KMS-11 (cell line): ENCODE measurements at regions not wholly inside any gene's neighbourhood (a gene's known extent, or its start where the extent isn't known, plus 50 kb on each side); places are given as distances from the start of the nearest gene placed in this dataset.

Experiments
- H2AFZ ChIP-seq: fragments of 200-600 bp; sonication (generic); 2 replicates; pipeline ENCODE4 v1.6.1; 2016; ENCODE audit warnings: antibody characterized with exemption, mixed run types, low read depth
- H3K27ac ChIP-seq: fragments of 200-600 bp; sonication (generic); 2 replicates; pipeline ENCODE4 v1.6.1; 2016; ENCODE audit warnings: mild to moderate bottlenecking, mixed run types
- H3K27me3 ChIP-seq: fragments of 200-600 bp; sonication (generic); 2 replicates; pipeline ENCODE4 v1.6.1; 2017; ENCODE audit warnings: mild to moderate bottlenecking, low read depth, mixed run types, moderate library complexity; ENCODE audit not compliant: insufficient read depth
- H3K36me3 ChIP-seq: fragments of 200-600 bp; sonication (generic); 2 replicates; pipeline ENCODE4 v1.6.1; 2017; ENCODE audit warnings: mild to moderate bottlenecking, mixed run types; ENCODE audit not compliant: insufficient read depth
- H3K4me1 ChIP-seq: fragments of 200-600 bp; sonication (generic); 2 replicates; pipeline ENCODE4 v1.6.1; 2016; ENCODE audit warnings: mild to moderate bottlenecking, low read depth, mixed run types; ENCODE audit not compliant: poor library complexity, severe bottlenecking
- H3K4me2 ChIP-seq: fragments of 200-600 bp; sonication (generic); 2 replicates; pipeline ENCODE4 v1.7.0; 2016; ENCODE audit warnings: mild to moderate bottlenecking, mixed run types
- H3K4me3 ChIP-seq: fragments of 200-600 bp; sonication (generic); IDR thresholded peaks from 2 replicates; pipeline ENCODE4 v1.6.1; 2017; ENCODE audit warnings: low read depth, low read length, mixed read lengths; ENCODE audit not compliant: insufficient read depth
- H3K79me2 ChIP-seq: fragments of 200-600 bp; sonication (generic); 2 replicates; pipeline ENCODE4 v1.6.1; 2016; ENCODE audit warnings: low read depth, mixed run types; ENCODE audit not compliant: insufficient read depth
- H3K9ac ChIP-seq: fragments of 200-600 bp; sonication (generic); 2 replicates; pipeline ENCODE4 v1.6.1; 2016; ENCODE audit warnings: mild to moderate bottlenecking, mixed run types
- H4K20me1 ChIP-seq: fragments of 200-600 bp; sonication (generic); 2 replicates; pipeline ENCODE4 v1.6.1; 2016; ENCODE audit warnings: mild to moderate bottlenecking, mixed run types; ENCODE audit not compliant: insufficient read depth
- TF ChIP-seq, protein P1 (sequence below): fragments of 200-600 bp; sonication (generic); conservative IDR thresholded peaks from 2 replicates; pipeline ENCODE4 v1.6.1; 2017; ENCODE audit warnings: low read depth, mild to moderate bottlenecking, antibody characterized with exemption, low read length, moderate library complexity, mixed read lengths

DNA sequence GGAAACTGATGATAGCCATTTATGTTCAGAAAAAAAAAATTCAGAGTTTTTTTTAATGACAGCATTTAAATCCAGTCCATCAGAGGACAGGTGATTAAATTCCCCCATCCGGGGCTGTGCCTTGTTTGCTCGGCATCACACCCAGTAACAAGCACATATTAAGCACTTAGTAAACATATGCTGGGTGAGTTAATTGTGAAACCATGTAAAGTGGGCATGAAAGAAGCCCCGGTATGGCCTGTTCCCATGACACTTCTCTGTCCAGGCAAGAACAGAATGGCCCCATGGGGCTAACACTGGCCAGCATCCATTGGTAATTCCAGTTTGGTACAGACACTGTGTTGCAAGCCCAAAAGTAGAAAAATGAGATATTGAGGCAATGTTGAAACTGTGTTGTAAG is 220.8 kb upstream of the RNF32 start:
- Histone ChIP-seq H3K9ac (no peak overlapping the region), H3K4me2 (no peak overlapping the region), H4K20me1 (no peaks in the 10 kb centered on the region), H3K36me3 (no peaks in the 10 kb centered on the region), H3K79me2 (no peaks in the 10 kb centered on the region), H2AFZ (no peak overlapping the region), H3K27me3 (no peaks in the 10 kb centered on the region), H3K4me3 (no peak overlapping the region), H3K27ac (no peak overlapping the region), H3K4me1 (peaks cover 7% of the 10 kb centered on the region)
- TF ChIP-seq, protein P1, sequence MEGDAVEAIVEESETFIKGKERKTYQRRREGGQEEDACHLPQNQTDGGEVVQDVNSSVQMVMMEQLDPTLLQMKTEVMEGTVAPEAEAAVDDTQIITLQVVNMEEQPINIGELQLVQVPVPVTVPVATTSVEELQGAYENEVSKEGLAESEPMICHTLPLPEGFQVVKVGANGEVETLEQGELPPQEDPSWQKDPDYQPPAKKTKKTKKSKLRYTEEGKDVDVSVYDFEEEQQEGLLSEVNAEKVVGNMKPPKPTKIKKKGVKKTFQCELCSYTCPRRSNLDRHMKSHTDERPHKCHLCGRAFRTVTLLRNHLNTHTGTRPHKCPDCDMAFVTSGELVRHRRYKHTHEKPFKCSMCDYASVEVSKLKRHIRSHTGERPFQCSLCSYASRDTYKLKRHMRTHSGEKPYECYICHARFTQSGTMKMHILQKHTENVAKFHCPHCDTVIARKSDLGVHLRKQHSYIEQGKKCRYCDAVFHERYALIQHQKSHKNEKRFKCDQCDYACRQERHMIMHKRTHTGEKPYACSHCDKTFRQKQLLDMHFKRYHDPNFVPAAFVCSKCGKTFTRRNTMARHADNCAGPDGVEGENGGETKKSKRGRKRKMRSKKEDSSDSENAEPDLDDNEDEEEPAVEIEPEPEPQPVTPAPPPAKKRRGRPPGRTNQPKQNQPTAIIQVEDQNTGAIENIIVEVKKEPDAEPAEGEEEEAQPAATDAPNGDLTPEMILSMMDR = no peak

DNA sequence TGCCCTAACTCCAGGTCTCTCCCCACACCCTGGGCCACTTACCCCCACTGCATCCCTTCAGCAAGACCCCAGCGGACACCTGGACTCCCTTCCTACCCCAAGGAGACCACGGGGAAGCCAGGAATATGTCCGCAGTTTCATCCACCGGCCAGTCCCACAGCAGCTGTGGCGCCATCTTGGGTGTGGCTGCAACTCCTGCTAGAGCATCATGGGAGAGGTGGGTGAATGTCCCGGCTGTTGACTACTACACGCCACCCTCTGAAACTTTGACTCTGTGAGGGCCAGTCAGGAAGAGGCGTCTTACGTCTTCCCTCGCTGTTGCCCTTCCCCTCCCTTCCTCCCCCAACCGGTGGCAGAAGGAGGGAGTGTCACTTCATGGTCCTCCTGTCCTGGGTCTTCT is 238.3 kb upstream of the RNF32 start:
- Histone ChIP-seq H4K20me1 (no peaks in the 10 kb centered on the region), H3K4me3 (no peak overlapping the region), H3K27ac (no peak overlapping the region), H3K4me2 (no peak overlapping the region), H3K79me2 (no peaks in the 10 kb centered on the region), H3K27me3 (no peaks in the 10 kb centered on the region), H2AFZ (no peak overlapping the region), H3K9ac (no peak overlapping the region), H3K36me3 (no peaks in the 10 kb centered on the region), H3K4me1 (no peaks in the 10 kb centered on the region)
- TF ChIP-seq, protein P1 = no peak

GRCh38 chr7:156401617-156402016 is 239.0 kb upstream of the RNF32 start:
- Histone ChIP-seq H2AFZ (no peak overlapping the region), H3K4me2 (no peak overlapping the region), H3K27me3 (no peaks in the 10 kb centered on the region), H3K79me2 (no peaks in the 10 kb centered on the region), H3K4me3 (no peak overlapping the region), H4K20me1 (no peaks in the 10 kb centered on the region), H3K36me3 (no peaks in the 10 kb centered on the region), H3K4me1 (no peaks in the 10 kb centered on the region), H3K27ac (no peak overlapping the region), H3K9ac (no peak overlapping the region)
- TF ChIP-seq, protein P1 = no peak

DNA sequence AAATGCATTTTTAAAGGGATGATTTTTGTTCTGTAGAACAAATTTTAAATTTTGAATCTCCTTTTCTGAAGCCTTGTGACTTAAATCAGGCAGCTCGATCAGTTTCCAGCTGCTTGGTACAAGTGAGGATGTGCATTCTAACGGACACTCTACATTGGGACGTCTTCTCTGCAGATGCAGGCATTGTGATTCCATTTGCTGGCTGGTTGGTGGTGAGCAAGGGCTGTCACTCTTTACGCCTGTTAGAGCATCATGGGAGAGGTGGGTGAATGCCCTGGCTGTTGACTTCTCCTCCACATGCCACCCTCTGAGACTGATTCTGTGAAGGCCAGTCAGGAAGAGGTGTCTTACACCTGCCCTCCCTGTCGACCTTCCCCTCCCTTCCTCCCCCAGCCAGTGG is 240.5 kb upstream of the RNF32 start:
- no peaks in the 10 kb centered on the region for H3K27me3 ChIP-seq
- H3K4me1 ChIP-seq = no peaks in the 10 kb centered on the region
- H3K27ac ChIP-seq = no peak overlapping the region
- no peaks in the 10 kb centered on the region for H3K79me2 ChIP-seq
- no peak overlapping the region for H3K9ac ChIP-seq
- H3K4me3 ChIP-seq = no peak overlapping the region
- H4K20me1 ChIP-seq = no peaks in the 10 kb centered on the region
- H3K4me2 ChIP-seq = no peak overlapping the region
- H2AFZ ChIP-seq = no peak overlapping the region
- TF ChIP-seq, protein P1 = no peak
- H3K36me3 ChIP-seq = no peaks in the 10 kb centered on the region

DNA sequence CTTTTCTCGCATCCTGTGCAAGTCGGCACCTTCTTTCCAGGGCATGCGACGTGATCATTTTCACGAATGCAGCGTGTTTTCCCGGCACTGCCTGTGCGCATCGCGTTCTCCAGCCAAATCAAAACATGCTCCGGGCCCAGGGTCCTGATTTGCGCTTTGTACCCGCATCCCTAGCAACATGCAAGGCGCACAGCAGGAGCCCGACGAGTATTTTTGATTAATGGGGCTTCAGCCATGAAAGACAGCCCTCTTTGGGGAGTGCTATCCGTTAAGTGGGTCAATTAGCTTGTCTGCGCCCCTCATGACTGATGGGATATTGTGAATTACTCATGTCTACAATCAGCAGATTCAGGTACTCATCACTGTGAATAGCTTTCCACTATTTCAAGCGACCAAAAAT is 243.3 kb upstream of the RNF32 start:
- Histone ChIP-seq H3K79me2 (no peaks in the 10 kb centered on the region), H3K27me3 (no peaks in the 10 kb centered on the region), H4K20me1 (no peaks in the 10 kb centered on the region), H3K4me1 (no peaks in the 10 kb centered on the region), H3K4me3 (no peak overlapping the region), H3K4me2 (no peak overlapping the region), H3K27ac (no peak overlapping the region), H2AFZ (no peak overlapping the region), H3K9ac (no peak overlapping the region), H3K36me3 (no peaks in the 10 kb centered on the region)
- TF ChIP-seq, protein P1 = no peak
